HG02943 (cell line): ENCODE measurements at regions not wholly inside any gene's neighbourhood (a gene's known extent, or its start where the extent isn't known, plus 50 kb on each side); places are given as distances from the start of the nearest gene placed in this dataset.
A peak's percentile ranks its signal among the peaks of the same experiment; 100 is the strongest.
"Not testable (repeated sequence)": the region's sequence is repeated elsewhere in the genome, so short reads cannot be mapped to it uniquely, and the experiment has no call there.

Experiments
- ATAC-seq: cut with Tn5 transposase; IDR thresholded peaks from one replicate; pipeline ENCODE4 v1.9.1; 2021; ENCODE audit warnings: mild to moderate bottlenecking, low read depth, moderate library complexity; ENCODE audit not compliant: unreplicated experiment

DNA sequence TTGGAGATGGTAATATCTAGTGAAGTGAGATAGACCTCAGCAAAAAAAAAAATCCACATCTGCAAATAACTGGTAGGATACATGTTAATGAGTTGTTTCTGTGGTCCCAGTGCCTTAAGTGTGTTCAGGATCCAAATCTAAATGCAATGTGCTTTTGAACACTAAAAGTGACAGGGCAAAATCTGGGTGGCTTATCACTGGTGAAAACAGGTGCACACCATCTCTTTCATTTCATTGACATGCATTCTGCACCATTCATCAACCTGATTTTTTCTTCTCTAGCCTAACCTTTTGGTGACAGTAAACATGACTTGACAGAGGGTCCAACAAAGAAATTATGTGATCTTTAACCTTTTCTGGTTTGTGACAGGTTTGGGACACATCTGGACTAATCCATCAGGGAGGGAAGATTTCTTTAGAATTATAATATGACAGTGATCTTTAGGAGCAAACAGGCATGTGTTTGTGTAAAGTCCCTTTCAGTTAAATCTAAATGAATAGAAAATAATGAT, 201.6 kb upstream of the NEGR1 start:
- no peak for ATAC-seq

DNA sequence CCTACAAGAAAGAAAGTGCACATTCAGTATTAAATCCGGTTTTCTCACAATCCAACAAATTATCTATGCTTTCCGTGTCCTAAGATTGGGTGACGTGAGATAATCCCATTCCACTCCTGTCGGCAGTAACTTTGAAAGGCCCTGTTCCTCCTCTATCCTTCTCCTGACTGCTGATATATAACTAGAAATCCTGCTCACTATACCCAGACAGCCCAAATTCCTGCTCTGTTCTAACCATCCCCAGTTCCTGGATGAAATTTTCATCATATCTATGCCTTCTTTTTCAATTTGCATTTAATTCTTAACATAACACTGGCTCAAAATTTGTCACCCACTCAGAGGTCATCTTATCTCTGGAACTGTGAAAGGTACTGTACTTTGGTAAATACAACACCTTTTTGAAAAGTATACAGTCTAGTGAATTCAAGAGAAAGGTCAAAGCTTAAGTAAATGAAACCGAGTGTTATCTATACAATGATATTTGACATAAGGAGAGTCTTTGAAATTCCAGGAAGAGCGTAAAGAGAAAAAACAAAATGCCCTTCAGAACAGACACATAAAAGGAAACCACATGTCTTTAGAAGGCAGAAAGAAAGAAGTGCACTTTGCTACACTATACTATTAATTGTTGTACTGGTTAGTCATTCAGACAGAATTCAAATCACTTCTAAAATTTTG, 200.5 kb upstream of the NEGR1 start:
- ATAC-seq = no peak

DNA sequence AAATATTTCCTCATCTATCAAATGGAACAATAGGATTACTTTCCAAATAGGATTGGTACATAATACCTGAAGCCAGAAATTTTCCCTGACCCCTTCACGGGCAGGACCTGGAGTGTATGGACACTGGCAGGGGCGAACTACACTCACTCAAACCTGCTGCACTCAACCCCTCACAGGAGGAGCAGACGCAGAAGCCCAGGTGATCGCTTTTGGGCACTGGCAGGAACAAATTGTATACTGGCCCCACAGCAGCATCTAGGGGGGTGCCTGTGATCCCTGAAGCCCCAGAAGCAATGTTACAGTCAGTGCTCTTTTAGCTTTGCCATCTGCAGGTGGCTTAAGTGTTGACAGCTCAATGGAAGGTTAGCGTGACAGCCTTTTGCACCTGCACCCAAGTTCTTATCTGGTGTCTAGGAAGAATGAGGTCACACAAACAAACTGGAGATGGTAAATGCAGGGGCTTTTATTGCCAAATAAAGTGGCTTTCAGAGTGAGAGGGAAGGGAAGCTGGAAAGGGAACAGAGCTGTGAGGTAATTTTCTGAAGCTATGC, 199.2 kb upstream of the NEGR1 start:
- ATAC-seq = no peak

DNA sequence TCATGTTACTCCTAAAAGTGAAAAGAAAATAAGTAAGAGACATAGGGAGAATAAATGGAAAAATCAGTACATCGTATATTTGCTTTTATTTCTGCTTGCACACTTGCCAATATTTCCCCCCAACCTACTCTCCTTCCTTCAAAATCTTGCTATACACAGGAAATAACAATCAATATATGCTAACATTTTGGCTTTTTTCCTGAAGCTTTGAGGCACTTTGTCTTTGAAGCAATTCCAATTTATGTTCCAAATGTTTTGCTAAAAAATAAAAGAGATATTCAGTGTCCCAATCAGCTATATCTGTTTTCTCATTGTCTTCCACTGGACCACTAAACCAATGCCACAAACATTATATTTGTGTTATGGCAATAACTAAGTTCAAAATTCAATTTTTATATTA, 184.0 kb upstream of the NEGR1 start:
- no peak for ATAC-seq

DNA sequence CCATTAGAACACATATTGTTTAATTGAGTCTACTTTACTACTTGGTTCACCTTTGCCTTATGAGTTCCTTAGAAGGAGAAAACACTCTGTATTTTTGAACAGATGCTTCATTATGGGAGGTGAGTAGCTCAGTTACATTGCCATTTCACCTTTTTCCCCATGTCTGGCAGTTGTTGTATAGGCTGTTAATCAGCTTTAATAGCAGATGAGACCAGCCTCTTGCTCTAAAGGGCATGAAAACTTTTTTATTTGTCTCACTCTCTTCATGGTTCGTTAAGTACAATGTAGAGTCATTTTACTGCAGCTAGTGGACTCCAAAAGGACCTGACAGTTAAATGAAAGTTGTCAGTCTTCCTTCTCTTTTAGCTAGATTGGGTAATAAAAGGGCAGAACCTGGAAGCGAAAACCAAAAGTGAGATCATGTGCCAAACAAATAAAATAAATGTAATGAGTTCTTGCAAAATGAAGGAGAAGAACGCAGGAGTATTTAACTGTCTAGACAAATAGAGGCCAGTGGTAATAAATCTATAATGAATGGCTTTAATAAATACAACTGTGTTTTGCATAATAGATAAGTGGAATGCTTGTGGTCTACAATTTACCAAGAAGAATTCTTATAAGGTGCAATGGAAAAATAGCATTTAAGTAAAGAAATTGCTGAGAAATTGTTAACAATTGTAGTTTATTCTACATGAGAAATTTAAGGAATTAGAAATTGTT, 180.0 kb upstream of the NEGR1 start:
- no peak for ATAC-seq

DNA sequence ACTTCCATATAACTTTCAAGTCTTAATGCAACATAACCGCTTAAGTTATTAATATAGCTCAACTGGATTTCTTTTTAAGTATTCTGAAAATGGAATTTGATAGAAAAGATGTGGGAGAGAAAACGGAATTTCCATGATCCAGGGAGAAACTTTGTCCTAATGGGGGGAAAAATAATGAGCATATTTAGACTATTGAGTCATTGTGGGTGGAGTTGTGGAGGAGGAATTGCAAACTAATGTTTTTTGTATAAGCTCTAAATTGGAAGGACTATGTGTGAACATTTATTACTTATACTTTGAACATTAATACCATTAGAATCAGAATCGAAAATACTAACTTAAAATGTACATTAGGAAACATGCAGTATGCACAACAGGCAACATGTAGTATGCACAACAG, 159.9 kb upstream of the NEGR1 start:
- ATAC-seq = no peak

DNA sequence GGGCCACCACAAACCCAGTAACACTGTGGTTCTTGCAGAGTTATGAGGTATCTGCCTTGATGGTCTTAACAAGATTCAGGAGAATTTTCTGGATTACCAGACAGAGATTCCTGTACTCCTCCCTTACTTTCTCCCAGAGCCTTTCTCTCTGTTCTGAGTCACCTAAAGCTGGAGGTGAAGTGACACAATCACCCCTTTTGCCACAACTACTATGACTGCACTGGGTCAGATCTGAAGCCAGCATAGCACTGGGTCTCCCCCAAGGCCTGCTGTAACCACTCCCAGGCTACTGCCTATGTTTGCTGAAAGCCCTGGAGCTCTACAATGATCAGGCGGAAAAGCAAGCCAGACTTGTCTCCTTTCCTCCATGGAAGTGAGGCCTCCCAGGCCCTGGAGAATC, 156.7 kb upstream of the NEGR1 start:
- no peak for ATAC-seq

DNA sequence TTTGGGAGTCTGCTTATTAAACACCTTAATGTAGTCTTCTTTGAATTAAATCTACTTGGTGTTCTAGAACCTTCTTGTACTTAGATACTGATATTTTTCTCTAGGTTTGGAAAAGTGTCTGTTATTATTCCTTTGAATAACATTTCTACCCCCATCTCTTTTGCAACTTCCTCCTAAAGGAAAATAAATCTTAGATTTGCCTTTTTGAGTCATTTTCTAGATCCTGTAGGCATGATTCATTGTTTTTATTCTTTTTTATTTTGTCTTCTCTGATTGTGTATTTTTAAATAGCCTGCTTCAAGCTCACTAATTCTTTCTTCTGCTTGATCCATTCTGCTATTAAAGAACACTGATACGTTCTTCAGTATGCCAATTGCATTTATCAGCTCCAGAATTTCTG, 155.9 kb upstream of the NEGR1 start:
- no peak for ATAC-seq

DNA sequence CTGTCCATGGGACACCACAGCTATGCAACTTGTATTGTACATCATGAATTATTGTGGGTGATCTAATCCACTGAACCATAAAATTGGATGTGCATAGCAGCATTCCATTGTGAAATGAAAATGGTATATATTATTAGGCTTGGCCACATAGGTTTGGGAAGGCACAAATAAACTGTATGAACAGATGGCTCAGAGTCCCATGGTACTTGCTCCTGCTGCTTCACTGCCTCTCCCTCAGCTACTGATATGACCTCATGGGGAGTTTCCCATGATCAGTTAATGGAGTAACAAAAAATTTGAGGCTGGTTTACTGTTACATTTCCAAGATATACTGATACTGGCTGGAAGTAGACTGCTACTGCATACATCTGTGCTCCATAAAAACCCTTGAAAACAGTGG, 152.7 kb upstream of the NEGR1 start:
- peak; percentile 53 for ATAC-seq

DNA sequence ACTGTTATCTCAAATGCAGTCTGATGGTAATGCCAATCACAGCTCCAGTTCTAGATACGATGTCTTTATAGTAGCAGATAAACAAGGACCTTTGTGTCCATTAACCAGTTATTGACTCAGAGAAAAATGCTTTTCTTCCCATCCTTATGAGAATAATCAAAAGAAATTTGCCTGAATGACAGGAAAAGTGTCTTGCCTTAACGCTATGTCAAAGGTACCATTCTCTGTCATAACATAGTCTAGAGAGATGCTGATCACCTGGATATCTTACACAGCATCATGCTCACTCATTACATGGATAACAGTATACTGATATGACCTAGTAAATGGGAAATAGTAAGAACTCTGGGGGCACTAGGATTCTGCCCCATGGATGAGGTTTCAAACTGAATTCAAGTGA, 151.7 kb upstream of the NEGR1 start:
- no peak for ATAC-seq

DNA sequence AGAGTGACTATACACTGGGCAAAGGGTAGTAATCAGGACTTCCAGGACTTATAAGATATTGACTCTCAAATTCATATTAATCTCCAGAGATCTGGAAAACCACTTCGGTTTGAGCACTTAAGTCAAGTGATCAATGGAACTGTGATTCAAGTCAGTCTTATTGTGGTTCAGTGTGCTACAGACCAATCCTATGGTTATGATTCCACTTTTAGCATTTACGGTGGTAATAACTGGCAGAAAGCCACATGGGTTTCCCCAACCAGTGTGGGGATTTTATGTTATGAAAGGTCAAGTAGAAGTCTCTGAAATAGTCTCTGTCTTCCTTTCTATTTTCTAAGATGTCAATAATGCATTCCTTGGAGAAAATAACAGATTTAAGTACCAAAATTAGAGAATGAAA, 151.3 kb upstream of the NEGR1 start:
- ATAC-seq = no peak

DNA sequence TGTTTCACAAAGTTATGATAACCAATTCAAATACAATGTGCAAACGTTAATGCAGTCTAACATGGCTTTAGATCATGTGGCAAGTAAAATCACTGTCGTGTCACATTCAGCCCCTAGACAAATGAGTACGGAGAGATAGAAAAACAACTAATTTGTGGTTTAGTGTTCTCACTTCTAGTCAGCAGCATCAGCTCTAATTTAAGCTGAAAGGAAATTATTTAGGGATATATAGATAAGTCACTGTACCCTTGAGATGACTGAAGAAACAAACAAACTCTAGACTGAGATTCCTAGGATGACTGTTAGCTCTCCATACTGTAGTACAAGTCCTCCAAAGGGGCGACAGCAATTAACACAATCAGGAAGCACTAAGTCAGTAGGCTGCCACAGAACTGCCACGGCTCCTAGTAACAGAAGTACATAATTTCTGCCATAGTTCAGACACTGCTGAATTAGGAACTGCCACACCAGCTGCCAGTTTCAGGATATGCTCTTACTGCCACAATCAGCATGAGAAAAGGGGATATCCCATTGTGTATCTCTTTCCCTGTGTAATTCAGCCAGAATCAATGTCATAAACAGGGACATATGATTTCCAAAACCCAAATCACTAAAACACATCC, 150.4 kb upstream of the NEGR1 start:
- no peak for ATAC-seq

DNA sequence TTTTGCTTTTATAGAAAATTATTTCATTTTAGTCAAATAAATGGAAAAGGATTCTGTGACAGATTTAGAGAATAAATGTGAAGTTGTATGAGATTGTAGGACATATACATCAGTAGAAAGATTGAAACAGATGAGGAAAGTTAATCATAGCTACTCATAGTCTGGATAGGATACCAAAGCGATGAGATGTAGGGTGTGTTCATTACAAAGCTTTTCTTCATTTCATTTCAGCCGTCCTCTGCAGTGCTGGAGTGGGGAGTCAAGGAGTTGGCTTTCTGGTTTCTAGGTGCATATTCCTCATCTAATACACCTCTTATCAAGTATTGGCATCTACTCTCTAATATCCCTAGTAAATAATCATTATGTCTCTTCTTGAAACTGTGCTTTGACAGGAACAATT, 149.5 kb upstream of the NEGR1 start:
- ATAC-seq = no peak

DNA sequence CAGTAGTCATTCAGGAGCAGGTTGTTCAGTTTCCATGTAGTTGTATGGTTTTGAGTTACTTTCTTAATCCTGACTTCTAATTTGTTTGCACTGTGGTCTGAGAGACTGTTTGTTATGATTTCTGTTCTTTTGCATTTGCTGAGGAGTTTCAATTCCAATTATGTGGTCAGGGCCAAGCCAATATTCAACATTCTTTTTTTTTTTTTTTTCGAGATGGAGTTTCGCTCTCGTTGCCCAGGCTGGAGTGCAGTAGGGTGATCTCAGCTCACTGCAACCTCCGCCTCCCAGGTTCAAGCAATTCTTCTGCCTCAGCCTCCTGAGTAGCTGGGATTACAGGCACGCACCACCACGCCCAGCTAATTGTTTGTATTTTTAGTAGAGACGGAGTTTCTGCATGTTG, 145.9 kb upstream of the NEGR1 start:
- ATAC-seq = not testable (repeated sequence)

DNA sequence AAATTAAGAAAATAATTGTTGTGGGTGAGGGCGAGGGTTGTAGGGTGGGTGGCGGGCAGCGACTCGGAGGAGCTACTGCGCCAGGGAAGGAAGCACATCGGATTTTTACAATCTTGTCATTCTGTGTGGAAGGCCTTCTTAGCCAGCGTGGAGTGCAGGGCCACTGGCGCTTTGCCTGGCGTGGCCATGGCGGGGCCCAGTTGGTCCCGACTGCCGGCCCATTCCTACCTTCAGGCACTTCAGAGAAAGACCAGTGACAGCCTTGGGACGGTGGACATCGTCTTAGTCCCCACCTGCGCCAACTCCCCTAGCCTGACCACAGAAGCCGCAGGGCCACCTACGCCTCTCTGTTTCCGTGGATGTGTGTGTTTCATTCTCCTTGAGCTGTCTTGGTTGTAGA, 136.9 kb upstream of the NEGR1 start:
- no peak for ATAC-seq

DNA sequence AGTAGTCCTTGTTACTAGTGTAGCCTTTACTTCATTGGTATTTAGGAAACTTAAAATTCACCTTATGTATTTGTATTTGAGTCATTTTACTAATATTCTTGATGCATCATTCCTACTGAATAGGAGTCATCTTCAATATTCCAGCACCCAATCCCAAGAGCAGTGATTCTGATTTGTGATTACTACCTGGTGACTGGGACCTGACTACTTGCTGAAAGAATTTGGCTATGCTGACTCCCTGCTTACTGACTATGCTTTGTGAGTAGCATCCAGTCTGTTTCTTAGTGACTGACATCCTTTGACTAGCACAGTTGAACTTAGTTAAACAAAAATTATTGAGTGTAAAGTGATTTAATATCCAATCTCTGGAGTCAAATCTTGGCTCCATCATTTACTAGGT, 129.9 kb upstream of the NEGR1 start:
- ATAC-seq = no peak

DNA sequence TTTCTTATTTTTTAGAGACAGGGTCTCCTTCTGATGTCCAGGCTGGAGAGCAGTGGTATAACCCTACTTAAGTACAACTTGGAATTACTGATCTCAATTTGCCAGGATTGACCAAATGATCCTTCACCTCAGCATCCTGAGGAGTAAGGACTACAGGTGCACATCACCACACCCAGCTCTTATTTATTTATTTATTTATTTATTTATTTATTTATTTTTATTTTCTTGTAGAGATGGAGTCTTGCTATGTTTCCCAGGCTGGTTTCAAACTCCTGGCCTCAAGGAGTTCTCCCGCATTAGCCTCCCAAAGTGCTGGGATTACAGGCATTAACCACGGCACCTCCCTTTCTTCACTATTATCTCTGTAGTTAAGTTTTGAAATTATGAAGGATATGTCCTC, 117.5 kb upstream of the NEGR1 start:
- ATAC-seq = no peak

DNA sequence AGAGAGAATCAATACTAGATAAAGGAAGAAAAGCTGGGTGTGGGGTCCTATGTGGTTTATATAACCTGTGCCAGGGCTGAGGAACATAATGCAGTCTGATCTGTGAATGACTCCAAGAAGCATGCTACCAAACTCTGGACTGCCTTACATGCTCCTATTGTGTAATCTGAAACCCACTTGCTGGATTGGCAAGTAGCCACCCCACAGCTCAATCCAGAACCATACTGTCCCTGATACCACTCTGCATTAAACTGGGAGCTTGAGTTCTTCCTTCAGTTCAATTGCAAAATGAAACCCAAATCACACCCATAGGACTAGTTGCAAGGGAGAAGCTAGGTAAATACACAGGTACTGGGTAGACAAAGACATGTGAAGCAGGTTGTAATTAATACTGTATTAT, 115.4 kb upstream of the NEGR1 start:
- ATAC-seq = no peak

DNA sequence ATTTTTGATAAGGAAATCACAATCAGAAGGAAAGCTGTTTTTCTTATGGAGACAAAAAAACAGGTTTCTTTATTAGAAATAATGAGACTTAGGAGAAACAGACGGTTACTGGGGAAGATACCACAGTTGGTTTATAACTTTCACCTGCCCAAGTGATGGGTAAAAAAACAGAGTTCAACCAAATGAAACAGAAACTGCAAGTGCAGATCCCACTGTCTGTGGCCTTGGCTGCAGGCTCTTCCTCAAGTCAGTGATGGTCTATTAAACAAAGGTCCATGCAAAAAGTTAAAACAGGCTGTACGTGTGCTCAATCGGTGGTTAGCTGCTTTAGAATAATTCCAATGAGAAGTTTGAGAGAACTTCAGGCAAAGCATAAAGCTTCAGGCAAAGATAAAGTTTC, 112.1 kb upstream of the NEGR1 start:
- no peak for ATAC-seq

DNA sequence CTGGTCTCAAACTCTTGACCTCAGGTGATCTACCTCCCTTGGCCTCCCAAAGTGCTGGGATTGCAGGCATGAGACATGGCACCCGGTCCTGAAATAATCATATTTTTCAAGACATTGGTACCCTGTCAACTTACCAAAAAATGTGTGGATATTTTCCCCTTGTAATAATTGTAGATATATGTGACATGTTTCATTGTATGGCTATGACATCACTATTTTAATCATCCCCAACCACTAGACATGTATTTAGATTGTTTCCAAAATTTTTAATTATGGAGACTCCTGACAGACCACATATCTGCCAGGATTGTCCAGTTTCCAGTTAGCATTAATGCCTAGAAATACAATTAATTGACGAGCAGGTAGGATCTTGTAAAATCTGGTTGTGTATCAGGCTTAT, 96.7 kb upstream of the NEGR1 start:
- ATAC-seq = no peak

DNA sequence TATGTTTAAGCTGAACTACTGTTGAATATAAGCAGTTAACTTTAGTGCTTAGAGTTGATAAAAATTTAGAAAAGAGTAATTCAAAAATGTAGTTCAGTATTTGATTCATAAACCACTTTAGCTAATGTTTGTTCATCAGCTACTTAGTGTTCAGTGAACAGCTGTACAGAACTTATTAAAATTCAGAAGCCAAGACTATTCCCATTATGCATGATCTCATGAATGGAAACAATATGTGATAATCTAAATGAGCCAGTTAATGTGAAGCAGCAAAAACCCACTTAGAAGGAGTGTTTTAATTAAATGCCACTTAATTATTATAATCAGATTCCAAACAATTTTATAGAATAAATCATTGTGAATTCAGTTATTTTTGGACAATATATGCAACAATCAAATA, 92.9 kb upstream of the NEGR1 start:
- no peak for ATAC-seq
